ENCODE measurements at regions not wholly inside any gene's neighbourhood (a gene's known extent, or its start where the extent isn't known, plus 50 kb on each side); places are given as distances from the start of the nearest gene placed in this dataset.
"Not testable (repeated sequence)": the region's sequence is repeated elsewhere in the genome, so short reads cannot be mapped to it uniquely, and the experiment has no call there.

- TF ChIP-seq, protein P1, sequence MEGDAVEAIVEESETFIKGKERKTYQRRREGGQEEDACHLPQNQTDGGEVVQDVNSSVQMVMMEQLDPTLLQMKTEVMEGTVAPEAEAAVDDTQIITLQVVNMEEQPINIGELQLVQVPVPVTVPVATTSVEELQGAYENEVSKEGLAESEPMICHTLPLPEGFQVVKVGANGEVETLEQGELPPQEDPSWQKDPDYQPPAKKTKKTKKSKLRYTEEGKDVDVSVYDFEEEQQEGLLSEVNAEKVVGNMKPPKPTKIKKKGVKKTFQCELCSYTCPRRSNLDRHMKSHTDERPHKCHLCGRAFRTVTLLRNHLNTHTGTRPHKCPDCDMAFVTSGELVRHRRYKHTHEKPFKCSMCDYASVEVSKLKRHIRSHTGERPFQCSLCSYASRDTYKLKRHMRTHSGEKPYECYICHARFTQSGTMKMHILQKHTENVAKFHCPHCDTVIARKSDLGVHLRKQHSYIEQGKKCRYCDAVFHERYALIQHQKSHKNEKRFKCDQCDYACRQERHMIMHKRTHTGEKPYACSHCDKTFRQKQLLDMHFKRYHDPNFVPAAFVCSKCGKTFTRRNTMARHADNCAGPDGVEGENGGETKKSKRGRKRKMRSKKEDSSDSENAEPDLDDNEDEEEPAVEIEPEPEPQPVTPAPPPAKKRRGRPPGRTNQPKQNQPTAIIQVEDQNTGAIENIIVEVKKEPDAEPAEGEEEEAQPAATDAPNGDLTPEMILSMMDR (IDR thresholded peaks at IDR 0.05): no peak
- H3K36me3 ChIP-seq: no peaks in the 10 kb centered on the region
- H3K27me3 ChIP-seq: no peaks in the 10 kb centered on the region
- DNase-seq (ENCODE audit: low spot score): no peak
- no peaks in the 10 kb centered on the region for H3K9me3 ChIP-seq
- no peaks in the 10 kb centered on the region for H3K4me1 ChIP-seq
- H3K27ac ChIP-seq: no peak overlapping the region
- no peak overlapping the region for H3K4me3 ChIP-seq
Measured at GRCh38 chr11:122597511-122597910, 58.0 kb upstream of the UBASH3B start.

- no peaks in the 10 kb centered on the region for H3K4me1 ChIP-seq
- TF ChIP-seq, protein P1 (IDR thresholded peaks at IDR 0.05): no peak
- no peak overlapping the region for H3K4me3 ChIP-seq
- no peaks in the 10 kb centered on the region for H3K27me3 ChIP-seq
- no peak overlapping the region for H3K27ac ChIP-seq
- no peak for DNase-seq (ENCODE audit: low spot score)
- no peaks in the 10 kb centered on the region for H3K36me3 ChIP-seq
- no peaks in the 10 kb centered on the region for H3K9me3 ChIP-seq
Measured at GRCh38 chr11:122594986-122595645, 60.4 kb upstream of the UBASH3B start.

DNA sequence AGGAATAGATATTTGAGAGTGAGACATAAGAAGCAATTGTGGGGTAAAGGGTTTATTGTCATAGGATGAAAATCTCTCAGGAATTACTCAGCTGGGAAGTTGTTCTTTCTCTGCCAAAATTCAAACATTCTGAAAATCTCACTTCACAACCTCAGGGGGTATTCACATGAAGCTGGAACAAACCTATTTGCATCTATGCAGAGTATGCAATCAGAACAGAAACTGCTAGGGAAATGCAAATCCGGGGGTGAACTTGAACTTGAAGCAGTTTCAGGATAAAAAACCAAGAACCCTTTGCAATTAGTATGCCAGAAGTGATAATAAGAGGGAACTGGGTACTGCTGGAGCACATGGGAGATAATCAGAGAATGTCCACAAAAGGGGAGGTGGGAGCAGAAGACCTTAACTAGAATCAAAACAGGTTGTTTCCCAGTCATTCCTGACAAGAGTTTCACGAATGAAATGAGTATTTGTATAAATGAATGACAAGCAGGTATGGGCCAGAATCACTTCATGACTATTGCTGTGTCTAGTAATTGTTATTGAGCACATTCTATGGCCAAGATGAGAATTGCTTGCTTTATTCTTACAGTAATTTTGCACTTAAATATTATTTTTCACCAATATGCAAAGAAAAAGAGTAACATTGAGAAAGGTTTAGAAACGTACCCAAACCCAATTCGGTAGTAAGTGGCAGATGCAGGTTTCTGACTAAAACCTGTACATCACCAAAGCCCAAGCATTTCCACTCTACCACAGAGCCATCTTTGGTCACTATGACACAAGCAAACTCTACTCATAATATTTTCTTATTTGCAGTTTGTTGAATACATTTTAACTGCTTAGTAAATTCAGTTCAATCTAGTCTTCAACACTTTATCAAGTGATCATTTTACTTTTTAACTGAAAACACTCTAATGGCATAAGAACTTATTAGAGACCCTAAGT, 61.8 kb upstream of the UBASH3B start:
- Histone ChIP-seq H3K27me3 (no peaks in the 10 kb centered on the region), H3K9me3 (peaks cover 0 to under 1% of the 10 kb centered on the region in 2 donors), H3K36me3 (no peaks in the 10 kb centered on the region), H3K4me1 (no peaks in the 10 kb centered on the region), H3K4me3 (no peak overlapping the region), H3K27ac (no peak overlapping the region)
- TF ChIP-seq, protein P1 (IDR thresholded peaks at IDR 0.05): no peak
- no peak for DNase-seq (ENCODE audit: low spot score)

- H3K36me3 ChIP-seq: no peaks in the 10 kb centered on the region
- H3K4me1 ChIP-seq: no peaks in the 10 kb centered on the region
- H3K27me3 ChIP-seq: no peaks in the 10 kb centered on the region
- no peak overlapping the region for H3K4me3 ChIP-seq
- H3K27ac ChIP-seq: no peak overlapping the region
- no peak for DNase-seq (ENCODE audit: low spot score)
- H3K9me3 ChIP-seq: peaks cover 0 to 11% of the 10 kb centered on the region in 2 donors
- TF ChIP-seq, protein P1 (IDR thresholded peaks at IDR 0.05): no peak
Measured at GRCh38 chr11:122592641-122593040, 62.9 kb upstream of the UBASH3B start.

DNA sequence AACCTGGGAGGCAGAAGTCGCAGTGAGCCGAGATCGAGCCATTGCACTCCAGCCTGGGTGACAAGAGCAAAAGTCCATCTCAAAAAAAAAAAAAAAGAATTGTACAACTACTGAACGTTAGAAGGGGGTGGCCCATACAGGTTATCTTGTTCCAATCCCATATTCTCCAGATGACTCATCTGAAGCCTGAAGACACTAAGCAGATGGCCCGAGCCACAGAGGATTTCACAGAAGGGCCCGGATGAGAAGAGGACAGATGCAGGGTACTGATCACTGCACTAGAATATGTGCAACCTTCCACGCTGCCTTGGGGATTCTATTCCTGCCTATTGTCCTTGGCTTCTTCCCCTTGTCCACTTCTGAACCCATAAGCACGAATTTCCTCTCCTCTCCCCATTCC, 70.9 kb upstream of the UBASH3B start:
- TF ChIP-seq, protein P1 (IDR thresholded peaks at IDR 0.05): no peak
- H3K27ac ChIP-seq: no peak overlapping the region
- peaks cover 0 to 12% of the 10 kb centered on the region in 2 donors for H3K9me3 ChIP-seq
- no peaks in the 10 kb centered on the region for H3K36me3 ChIP-seq
- DNase-seq (ENCODE audit: low spot score): no peak
- no peak overlapping the region for H3K4me3 ChIP-seq
- H3K4me1 ChIP-seq: no peaks in the 10 kb centered on the region
- H3K27me3 ChIP-seq: no peaks in the 10 kb centered on the region

- H3K36me3 ChIP-seq; DNase-seq (ENCODE audit: low spot score); H3K27ac ChIP-seq; H3K4me3 ChIP-seq; H3K9me3 ChIP-seq; H3K4me1 ChIP-seq; H3K27me3 ChIP-seq: not testable (repeated sequence)
Measured at GRCh38 chr11:122580071-122580470, 75.5 kb upstream of the UBASH3B start.
